AG04450 (cell line): ENCODE measurements at regions not wholly inside any gene's neighbourhood (a gene's known extent, or its start where the extent isn't known, plus 50 kb on each side); places are given as distances from the start of the nearest gene placed in this dataset.

Source experiments
- CTCF ChIA-PET: fragments of 300-600, 350-600 bp; formaldehyde crosslinking; extraction: SDS; loops from one replicate; lab custom pipeline; 2022; ENCODE audit warnings: antibody characterized with exemption, inconsistent platforms; lab: Charles Lee
- POLR2A ChIA-PET: fragments of 350-600 bp; formaldehyde crosslinking; extraction: SDS; loops from one replicate; lab custom pipeline; 2021; ENCODE audit warnings: antibody characterized with exemption, inconsistent platforms; lab: Yijun Ruan, JAX
- DNase-seq: peaks from one replicate; pipeline ENCODE4 v3.0.0-alpha.2; 2011; ENCODE audit warnings: low read depth, low spot score
- H3K27ac ChIP-seq: one replicate; pipeline ENCODE4 v1.5.1; 2012; ENCODE audit warnings: low read depth, low read length, control low read depth
- H3K27me3 ChIP-seq: one replicate; pipeline ENCODE4 v1.6.0; 2012; ENCODE audit warnings: low read length; ENCODE audit not compliant: control insufficient read depth, insufficient read depth
- H3K4me3 ChIP-seq: 2 replicates; pipeline ENCODE4 v1.5.1; 2011; ENCODE audit warnings: mild to moderate bottlenecking, low read depth, low read length, control low read depth
- H3K9me3 ChIP-seq: 2 replicates; pipeline ENCODE4 v1.5.1; 2012; ENCODE audit warnings: low read length; ENCODE audit not compliant: control insufficient read depth, insufficient read depth
- CTCF ChIP-seq: IDR thresholded peaks from 2 replicates; pipeline ENCODE4 v1.5.1; 2011; ENCODE audit warnings: low read depth, low read length, control low read depth, inconsistent platforms

DNA sequence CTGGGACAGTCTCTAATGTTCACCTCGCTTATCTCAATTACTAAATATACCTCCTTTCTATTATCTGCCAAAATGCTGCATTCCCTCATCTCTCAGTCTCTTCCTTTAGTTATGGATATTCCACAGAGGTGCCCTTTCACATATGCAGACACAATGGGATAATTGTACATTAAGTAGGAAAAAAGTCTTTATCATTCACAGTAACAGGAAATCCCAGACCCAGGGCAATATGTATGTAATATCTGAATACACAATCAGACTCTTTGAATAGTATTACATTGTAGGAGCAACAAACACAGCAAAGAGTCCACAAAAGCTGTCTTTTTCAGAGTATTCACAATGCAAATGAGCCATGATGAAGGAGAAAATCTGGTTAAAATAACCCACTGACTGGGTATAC, 1399.0 kb upstream of the ZEB2 start:
- Histone ChIP-seq H3K27me3 (no peaks in the 10 kb centered on the region), H3K27ac (no peak overlapping the region), H3K9me3 (no peaks in the 10 kb centered on the region), H3K4me3 (no peak overlapping the region)
- POLR2A ChIA-PET, result no interaction called here
- DNase-seq, result no peak
- CTCF ChIA-PET, result interaction anchor here (0.7 kb wide), 1 partner anchor 1438 kb away, joined by 3 read pairs; no protein-coding TSS in a partner anchor
- TF ChIP-seq CTCF, result no peak

DNA sequence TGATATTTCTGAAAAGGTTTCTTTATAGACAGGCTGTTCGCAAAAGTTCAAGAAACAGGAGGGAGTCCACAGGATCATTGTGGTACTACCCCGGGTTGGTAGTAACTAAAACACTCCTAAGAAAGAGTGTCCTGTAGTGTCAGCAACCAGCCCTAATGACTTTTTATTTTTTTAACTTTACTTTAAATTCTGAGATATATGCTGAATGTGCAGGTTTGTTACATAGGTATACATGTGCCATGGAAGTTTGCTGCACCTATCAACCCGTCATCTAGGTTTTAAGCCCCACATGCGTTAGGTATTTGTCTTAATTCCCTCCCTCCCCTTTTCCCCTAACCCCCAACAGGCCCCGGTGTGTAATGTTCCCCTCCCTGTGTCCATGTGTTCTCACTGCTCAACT, 1396.9 kb upstream of the ZEB2 start:
- TF ChIP-seq CTCF, result no peak
- Histone ChIP-seq H3K4me3 (no peak overlapping the region), H3K27ac (no peak overlapping the region), H3K9me3 (no peaks in the 10 kb centered on the region), H3K27me3 (no peaks in the 10 kb centered on the region)
- ChIA-PET POLR2A (no interaction called here), CTCF (no interaction called here)
- DNase-seq, result no peak

- Histone ChIP-seq H3K4me3 (no peak overlapping the region), H3K27me3 (no peaks in the 10 kb centered on the region), H3K27ac (no peak overlapping the region), H3K9me3 (no peaks in the 10 kb centered on the region)
- POLR2A ChIA-PET, result no interaction called here
- CTCF ChIA-PET, result no interaction called here
- no peak for TF ChIP-seq CTCF
- DNase-seq, result no peak
Measured at GRCh38 chr2:145914716-145915115, 1394.8 kb upstream of the ZEB2 start.

DNA sequence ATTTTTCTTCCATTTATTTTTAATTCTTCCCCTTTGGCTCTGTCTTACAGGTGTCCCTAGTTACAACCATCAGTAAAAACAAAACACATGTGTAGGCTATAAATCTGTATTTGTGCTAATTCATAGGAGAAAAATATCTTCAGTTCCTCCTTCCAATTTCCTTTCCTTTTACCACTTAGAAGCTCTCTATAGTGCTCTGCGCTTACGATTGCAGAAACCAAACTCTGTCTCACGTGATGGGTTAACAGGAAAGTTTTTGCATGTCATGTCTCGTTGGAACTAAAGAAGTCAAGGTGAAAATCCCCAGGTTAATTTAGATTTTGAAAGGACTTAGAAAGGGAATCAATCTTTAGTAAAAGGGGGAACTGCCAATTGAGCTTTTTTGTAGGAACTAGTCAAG, 1390.5 kb upstream of the ZEB2 start:
- H3K9me3 ChIP-seq, result no peaks in the 10 kb centered on the region
- DNase-seq, result no peak
- no peaks in the 10 kb centered on the region for H3K27me3 ChIP-seq
- POLR2A ChIA-PET, result no interaction called here
- H3K27ac ChIP-seq, result no peak overlapping the region
- CTCF ChIA-PET, result no interaction called here
- H3K4me3 ChIP-seq, result no peak overlapping the region
- no peak for TF ChIP-seq CTCF

DNA sequence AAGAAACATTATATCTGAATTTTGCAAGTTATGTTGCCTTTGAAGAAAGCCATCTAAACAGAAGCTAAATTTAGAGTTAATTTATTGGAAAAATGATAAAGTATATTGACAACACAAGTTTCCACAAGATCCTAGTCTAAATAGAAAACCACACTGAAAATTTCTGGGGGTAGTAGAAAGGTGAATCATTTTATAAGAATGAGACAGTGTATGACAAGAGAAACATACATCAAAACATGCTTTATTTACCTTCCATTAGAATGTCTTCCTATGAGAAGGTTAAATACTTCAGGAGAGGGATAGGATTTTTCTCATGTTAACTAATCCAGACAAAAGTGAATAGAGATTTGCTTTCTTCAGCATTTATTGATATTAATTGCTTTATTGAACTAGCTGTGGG, 1389.8 kb upstream of the ZEB2 start:
- no peak overlapping the region for H3K27ac ChIP-seq
- DNase-seq, result no peak
- no peak overlapping the region for H3K4me3 ChIP-seq
- H3K27me3 ChIP-seq, result no peaks in the 10 kb centered on the region
- CTCF ChIA-PET, result no interaction called here
- POLR2A ChIA-PET, result no interaction called here
- no peak for TF ChIP-seq CTCF
- H3K9me3 ChIP-seq, result no peaks in the 10 kb centered on the region
